Right renal pelvis (tissue), 4 donors: ENCODE measurements at regions not wholly inside any gene's neighbourhood (a gene's known extent, or its start where the extent isn't known, plus 50 kb on each side); places are given as distances from the start of the nearest gene placed in this dataset.
A peak's percentile ranks its signal among the peaks of the same experiment; 100 is the strongest.

Source experiments
- DNase-seq, 4 donors: peaks; one replicate each; pipeline ENCODE4 v3.0.0-alpha.2; 2013; ENCODE audit warnings: low read depth in 4 of 4, low spot score in 3 of 4, missing footprints in 1 of 4

DNA sequence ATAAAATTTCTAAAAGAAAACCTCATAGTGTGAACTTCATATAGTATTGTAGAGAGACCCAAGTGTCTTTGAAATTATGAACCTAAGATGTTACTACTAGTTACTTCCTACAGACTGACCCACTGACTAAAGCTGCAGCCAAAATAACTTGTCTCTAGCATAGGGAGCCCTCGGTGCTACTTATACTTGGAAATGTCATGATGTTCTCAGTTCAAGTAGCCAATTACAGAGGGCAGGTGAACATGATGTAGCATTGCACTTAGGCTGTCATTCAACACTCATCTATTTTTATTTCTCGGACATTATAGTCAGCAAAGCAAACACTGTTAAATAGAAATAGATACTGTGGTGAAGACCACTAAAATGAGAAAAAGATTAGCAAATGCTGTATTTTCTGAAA lies 165.6 kb downstream of the AREG start:
- DNase-seq = no peak

- DNase-seq = no peak
These were observed 167.9 kb downstream of the AREG start for GRCh38 chr4:74612837-74613236.

DNA sequence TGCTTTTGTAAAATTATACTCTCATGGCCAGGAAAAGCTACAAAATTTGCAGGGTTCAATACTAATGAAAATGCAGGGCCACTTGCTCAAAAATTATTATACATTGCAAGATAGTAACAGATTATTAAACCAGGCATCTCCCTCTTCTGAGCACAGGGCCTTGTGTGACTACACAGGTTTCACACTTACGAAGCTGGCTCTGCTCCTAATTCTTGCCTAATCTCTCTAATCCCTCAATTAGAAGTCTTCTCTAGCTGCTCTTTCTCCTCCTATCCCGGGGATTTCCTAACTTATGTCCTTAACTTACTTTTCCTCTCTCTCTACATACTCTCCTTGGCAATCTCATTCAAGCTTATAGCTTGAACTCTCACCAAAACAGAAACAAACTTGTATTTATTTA lies 168.3 kb downstream of the AREG start:
- DNase-seq = no peak

- DNase-seq = no peak
These were observed 170.5 kb downstream of the AREG start for GRCh38 chr4:74615411-74615810.

DNA sequence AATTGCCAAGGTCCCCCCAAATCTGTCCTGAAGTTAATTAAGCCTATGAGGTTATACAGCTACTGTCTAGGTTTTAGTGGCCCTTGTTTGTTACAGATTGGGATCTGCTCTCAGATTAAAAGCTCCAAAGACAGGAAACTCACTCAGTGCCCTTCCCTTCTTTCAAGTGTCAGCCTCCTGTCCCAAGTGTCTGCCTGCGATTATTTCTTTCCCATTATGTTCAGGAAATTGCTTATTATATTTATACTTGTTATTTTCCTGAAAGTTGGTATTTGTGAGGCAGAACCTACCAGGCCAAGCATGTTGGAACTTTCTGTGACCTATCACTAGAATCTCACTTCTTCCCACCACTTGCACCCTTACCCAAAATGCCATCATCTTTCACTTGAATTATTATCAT lies 173.2 kb downstream of the AREG start:
- DNase-seq = no peak

DNA sequence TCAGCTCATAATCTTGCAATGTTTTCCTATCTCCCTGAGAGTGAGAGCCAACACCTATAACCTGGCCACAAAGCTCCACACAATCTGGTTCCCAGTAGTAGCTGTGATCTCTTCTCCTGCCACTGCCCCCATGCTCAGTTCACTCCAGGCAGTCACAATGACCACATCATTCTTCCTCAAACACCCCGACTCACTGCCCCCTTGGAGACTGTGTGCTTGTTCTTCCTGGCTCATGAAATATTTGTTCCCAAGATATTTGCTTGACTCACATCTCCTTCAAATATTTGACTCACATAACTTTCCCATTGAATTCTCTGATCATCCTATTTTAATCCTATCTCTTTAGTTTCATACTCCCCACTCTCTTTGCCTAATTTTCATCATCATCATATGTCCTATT lies 173.7 kb downstream of the AREG start:
- DNase-seq = no peak

GRCh38 chr4:74619931-74620702 lies 174.2 kb downstream of the BTC start:
- DNase-seq = no peak

GRCh38 chr4:74621616-74622015 lies 172.7 kb downstream of the BTC start:
- no peak for DNase-seq

GRCh38 chr4:74623041-74623440 lies 171.3 kb downstream of the BTC start:
- DNase-seq = peak in 1 of 4 donors; percentile 16

DNA sequence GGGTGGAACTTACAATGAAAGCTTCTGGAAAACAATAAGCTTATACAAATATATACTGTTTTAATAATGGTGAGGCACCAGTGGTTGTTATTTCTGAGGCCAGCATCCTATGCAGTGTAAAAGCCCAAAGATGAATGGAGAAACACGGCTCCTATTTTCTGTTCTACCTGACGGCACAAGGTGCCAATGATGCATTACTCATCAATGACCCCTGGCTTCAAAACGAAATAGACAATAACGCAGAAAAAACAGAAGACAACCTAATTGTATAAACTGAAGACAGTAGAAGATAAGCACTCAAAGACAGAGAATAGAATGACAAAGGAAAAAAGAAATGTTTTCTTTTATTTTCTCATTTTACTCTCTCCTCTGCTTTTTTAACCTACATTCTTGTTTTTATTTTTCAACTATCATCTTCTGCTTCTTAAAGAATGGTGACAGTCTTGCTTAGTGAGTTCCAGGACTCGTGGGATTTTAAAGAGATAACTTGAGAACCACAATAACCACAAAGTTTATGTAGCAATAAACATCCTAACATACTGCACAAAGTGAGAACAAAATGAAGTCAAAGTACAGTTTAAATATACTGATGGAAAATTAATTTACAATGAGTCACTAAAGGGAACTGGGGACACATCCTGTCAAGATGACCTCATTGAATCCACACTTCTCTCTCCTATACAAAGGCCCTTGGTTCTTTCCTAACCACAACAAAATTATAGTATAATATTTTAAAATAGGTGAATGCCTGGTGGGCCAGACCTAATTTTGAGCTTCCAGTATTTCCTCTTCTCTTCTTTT lies 169.8 kb downstream of the BTC start:
- DNase-seq = no peak

- no peak for DNase-seq
These were observed 168.3 kb downstream of the BTC start for GRCh38 chr4:74625981-74626380.

GRCh38 chr4:74627093-74627492 lies 167.2 kb downstream of the BTC start:
- DNase-seq = no peak

DNA sequence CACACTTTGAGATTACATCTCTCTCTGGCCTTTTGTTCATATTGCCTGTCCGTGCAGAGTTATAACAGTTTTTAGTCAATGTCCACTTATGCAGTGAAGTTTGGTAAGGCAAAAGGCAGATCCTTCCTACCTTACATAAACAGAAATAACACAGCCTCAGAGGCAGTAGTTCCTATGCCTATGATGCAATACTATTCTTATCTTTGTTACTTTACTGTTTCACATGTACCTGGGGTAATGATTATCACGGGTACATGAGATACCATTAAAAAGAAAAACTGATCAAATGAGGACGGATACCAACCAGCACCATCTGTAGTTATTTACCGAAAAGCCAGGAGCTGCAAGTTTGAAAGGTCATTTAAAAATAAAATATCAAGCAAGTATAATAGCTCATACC lies 166.8 kb downstream of the BTC start:
- DNase-seq = no peak

- no peak for DNase-seq
These were observed 165.3 kb downstream of the BTC start for GRCh38 chr4:74628852-74629620.

DNA sequence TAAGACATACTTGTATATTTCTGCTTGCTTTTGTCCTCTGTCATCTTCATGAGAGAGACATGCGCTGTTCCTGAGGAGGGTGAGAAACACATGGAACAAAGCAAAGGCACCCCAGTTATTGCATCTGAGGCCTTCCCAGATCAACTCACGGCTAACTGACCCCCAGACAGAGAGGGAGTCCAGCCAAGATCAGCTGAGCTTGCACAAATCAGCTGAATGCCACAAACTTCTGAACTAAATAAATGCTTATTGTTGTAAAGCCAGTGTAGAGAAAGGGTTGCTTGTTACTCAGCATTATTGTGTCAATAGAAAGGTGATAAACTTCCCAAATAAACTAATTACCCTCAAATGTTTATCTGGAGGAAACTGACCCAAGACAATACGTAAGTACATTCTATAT lies 163.8 kb downstream of the BTC start:
- no peak for DNase-seq

DNA sequence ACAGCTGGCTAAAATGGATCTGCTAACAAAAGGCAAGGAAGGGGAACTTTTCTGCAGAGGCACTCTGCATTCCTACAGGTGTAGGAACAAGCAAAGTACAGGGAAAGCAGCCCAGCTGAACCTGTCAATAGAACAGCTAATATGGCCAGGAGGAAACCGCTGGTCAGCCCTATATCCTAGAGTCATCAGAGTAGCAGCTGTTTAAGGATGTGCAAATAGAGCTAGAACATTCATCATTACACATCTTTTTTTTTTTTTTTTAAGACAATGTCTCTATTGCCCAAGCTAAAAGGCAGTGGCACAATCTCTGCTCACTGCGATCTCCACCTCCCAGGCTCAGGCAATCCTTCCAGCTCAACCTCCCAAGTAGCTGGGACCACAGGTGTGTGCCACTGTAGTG lies 163.0 kb downstream of the BTC start:
- DNase-seq = no peak

DNA sequence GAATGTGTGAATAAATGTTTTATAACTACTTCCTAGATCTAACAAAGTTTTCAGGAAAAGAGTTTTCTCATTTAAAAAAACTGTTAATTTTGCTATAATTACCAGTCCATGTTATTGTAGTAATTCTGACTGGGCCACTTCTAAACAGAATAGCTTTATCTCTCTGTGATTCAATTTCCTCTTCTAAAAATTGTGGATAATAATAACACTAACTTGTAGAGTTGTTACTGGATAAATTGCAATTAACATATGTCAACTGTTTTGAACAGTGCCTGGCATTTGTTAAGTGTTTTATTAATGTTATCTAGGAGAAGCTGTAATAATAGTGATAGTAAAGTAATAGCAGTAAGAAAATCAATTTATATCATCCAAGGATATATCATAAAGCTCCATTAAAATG lies 162.3 kb downstream of the BTC start:
- no peak for DNase-seq

DNA sequence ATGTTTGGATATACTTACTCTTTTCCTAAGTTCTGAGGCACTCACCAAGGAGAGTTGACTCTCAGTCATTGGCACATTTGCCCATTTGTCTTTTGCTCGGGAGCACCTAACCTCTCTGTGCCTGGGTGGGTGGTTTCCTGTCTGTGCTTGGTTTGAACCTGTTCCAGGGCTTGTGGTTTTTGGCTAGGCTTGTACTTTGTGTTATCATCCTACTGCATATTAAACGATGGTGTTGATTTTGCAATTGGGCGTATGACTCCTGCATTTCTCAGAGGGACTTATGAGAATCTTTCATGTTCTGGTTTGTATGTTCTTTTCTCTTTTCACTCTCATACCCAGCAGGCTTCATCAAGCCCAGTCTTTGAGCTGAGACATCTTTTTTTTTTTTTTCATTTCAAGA lies 161.7 kb downstream of the BTC start:
- no peak for DNase-seq

- DNase-seq = no peak
These were observed 159.2 kb downstream of the BTC start for GRCh38 chr4:74635074-74635473.

- no peak for DNase-seq
These were observed 158.7 kb downstream of the BTC start for GRCh38 chr4:74635490-74636123.

DNA sequence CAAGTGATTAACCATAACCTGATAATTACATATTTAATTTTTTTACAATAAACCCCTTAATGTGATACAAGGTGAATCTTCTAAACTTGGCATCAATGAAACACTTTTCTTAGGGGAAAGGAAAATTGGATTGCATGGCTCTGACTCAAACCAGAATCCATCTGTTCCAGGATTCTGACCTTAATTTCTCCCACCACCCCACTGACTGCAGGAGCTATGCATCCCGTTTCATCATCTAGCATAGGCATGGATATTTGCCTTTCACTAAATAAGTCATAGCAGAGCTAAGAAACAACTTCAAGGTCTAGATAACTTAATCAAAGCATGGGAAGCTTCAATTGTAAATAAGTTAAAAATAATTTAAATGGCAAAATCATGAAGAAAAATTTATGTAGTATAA lies 156.3 kb downstream of the BTC start:
- DNase-seq = no peak
